HL-60/S4 treated with retinoic acid at 250 ng/mL for 4 days and 3 days (cell line): ENCODE measurements at regions not wholly inside any gene's neighbourhood (a gene's known extent, or its start where the extent isn't known, plus 50 kb on each side); places are given as distances from the start of the nearest gene placed in this dataset.

Experiments
- in situ Hi-C: fragments of 300-500 bp; cut with MboI; formaldehyde crosslinking; loops from 2 replicates; pipeline ENCODE4 v1.7.0; 2022; ENCODE audit warnings: low sequenced_read_pairs

DNA sequence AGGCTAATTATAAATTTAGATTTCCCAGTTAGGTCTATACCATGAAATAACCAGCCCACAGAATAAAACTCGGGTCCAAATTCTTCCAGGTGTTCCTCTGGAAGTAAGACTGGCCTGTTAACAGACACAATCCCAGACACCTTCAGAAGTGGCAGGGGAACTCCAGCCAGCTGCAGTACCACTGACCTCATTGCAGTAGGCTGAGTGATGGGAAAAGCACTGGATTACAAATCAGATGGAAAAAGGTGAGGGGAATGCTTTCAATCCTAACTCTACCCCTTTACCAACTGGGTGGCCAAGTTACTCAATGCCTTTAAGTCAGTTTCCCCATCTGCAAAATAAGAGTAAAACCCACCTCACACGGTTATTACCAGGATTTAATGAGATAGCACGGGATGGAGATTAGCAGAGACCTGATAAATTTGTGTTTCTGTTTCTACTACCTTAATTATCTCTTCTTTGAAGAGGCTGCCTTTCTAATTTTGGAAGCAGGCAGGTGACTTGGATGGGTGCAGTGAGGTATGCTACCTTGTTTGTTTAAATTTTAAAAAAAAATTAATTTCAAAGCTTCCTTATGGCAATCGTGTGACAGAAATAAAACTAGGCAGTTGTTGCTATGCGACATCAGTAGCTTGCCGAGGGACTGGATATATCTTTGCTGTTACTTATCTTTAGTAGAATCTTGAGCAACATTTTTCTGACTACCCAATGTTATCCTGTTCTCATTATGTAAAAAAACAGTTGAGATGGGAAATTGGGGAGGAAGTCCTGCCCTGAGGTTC lies 167.3 kb upstream of the GRIN2B start:
- in situ Hi-C loops = no loop called here

DNA sequence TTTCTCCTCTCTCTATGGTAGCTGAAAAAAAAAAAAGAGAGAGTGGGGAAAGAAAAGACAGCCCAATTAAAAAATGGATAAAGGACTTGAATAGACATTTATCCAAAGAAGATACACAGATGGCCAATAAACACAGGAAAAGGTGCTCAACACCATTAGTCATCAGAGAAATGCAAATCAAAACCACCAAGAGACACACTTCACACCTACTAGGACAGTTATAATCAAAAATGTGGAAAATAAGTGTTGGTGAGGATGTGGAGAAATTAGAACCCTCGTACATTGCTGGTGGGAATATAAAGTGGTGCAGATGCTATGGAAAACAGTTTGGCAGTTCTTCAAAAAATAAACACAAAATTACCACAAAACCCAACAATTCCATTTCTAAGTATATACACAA lies 172.4 kb upstream of the GRIN2B start:
- in situ Hi-C loops = loop anchor here (25.0 kb wide), 1 partner anchor 1242 kb away; no protein-coding TSS in a partner anchor

DNA sequence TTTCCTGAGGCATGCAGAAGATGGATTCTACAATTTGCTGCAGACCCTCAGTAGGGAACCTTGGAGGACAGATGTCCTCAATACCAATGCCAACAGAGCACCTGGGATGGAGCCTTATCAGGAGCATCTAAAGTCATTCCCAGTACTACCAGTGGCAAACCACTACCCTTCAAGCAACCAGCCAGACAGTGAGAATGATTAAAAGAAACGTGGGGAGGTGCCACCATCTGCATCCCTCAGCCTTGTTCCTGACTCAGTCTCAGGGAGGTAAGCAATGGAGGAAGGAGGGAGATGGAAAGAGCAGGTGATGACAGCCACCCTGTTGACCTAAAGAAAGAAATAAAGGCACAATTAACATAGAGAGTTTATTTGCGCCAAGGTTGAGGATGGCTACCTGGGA lies 175.2 kb upstream of the GRIN2B start:
- in situ Hi-C loops = loop anchor here (25.0 kb wide), 1 partner anchor 1244 kb away; no protein-coding TSS in a partner anchor

DNA sequence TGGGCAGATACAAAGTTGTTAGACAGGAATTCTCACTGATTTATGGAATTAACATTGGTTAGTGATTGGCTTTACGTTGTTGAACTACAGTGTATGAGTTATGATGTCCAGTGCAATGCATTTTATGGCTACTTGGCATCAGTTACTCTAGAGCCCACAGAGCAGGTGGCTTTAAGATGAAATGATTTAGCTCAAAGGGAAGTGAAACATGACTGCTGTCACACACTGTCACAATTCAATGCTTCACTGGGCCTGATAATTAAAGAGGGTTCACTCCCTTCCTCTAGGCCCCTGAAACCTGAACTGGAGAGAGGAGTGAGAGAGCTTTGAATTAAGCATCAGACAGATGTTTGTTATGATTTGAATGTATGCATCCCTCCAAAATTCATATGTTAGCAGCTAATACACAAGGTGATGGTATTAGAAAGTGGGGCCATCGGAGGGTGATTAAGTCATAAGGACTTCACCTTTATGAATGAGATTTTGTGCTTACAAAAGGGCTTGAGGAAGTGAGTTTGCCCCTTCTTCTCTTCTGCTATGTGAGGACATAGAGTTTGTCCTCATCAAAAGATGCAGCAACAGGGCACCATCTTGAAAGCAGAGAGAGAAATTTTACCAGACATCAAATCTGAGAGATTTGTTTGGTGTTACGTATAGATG lies 175.8 kb upstream of the GRIN2B start:
- in situ Hi-C loops = loop anchor here (25.0 kb wide), 1 partner anchor 1245 kb away; no protein-coding TSS in a partner anchor

DNA sequence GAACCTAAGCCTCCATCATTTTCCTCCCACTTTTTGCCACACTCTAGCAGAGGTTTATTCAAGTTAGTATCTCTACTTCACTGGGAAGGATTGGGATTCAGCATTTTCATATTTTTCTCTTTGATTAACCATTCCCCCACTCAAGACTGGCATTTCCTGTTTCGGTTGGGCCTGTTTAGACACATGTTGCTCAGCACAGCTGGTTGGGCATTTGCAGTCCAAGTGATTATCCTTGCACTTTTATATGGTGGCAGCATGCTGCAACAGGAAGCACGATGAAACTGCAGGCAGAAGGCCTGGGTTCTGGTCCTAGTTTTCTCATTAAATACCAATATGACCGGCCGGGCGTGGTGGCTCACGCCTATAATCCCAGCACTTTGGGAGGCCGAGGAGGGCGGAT lies 182.9 kb upstream of the GRIN2B start:
- in situ Hi-C loops = loop anchor here (25.0 kb wide), 1 partner anchor 1252 kb away; no protein-coding TSS in a partner anchor

DNA sequence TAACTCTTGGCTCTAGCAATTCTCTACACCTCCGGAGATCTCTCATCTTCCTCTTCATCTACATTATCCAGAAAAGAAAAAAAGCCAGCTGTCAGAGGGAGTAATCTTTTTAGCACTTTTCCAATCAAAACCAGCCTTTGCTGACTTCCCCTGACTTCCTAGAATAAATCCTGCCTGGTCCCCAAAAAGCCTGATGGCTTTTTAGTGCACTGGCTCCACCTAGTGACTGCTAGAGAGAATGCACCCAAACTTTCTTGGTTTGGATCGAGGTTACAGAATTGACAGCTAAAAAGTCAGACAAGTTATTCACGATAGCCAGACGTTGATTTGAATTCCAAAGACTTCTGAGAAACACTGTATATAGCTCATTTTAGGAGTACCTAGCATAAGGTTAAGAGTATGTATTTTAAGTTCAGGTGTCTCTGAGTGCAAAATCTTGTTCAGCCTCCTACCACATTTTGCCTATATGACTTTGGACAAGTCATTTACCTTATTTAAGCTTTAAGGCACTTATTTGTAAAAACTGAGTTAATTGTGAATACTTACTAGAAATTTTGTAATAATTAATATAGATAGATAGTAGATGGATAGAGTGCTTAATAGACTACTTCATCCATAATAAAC lies 185.7 kb upstream of the GRIN2B start:
- in situ Hi-C loops = loop anchor here (25.0 kb wide), 1 partner anchor 1255 kb away; no protein-coding TSS in a partner anchor

DNA sequence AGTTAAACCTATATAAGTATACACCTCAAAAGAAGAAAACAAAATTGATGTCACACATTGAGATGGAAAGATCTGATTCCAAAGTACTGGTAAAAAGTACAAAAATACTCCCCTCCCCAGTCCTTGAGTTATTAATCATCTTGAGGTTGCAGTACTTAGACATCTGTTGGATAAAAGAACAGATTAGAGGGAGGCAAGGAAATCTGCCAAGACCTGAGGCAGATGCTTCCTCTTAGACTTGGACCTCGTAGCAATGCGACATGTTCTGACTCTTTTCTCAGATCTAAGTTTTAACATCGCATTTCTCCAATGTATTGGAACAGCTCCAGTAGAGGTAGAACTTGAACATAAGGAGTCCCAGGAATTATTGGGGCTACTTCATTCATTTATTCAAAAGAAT lies 187.9 kb upstream of the GRIN2B start:
- in situ Hi-C loops = loop anchor here (25.0 kb wide), 1 partner anchor 1257 kb away; no protein-coding TSS in a partner anchor

DNA sequence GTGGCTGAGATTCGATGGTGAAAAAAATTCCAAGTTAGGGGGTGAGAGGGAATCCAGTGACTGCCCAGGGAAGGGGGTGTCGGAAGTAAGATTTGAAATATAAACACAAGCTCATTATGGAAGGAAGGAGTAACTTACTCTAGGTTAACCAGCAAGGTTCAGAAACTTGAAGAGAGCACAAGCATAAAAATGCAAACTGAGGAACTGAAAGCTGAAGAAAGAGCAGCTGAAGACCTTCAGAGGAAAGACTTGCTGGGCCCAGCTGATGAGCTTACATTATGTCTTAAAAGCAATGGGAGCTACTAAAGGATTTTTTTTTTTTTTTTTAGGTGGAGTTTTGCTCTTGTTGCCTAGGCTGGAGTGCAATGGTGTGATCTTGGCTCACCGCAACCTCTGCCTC lies 189.7 kb upstream of the GRIN2B start:
- in situ Hi-C loops = loop anchor here (25.0 kb wide), 1 partner anchor 1259 kb away; no protein-coding TSS in a partner anchor

DNA sequence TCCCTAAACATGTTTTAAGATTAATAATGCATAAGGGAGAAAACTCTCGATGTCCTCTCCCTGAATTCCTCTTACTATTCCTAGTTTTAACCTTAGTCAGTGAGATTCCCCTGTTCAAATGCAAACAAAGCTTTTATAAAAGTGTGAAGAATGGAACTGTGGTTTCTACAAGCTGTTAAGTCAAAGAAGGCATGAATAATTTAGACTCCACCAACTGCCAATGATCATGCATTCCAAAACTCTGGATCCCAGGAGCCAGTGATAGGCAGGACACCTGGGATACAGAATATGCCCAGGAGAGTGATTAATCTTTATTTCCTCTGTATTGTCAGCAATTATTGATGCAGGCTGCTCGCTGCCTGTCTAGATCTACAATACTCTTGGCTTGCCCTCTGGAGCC lies 190.3 kb upstream of the ATF7IP start:
- in situ Hi-C loops = no loop called here

DNA sequence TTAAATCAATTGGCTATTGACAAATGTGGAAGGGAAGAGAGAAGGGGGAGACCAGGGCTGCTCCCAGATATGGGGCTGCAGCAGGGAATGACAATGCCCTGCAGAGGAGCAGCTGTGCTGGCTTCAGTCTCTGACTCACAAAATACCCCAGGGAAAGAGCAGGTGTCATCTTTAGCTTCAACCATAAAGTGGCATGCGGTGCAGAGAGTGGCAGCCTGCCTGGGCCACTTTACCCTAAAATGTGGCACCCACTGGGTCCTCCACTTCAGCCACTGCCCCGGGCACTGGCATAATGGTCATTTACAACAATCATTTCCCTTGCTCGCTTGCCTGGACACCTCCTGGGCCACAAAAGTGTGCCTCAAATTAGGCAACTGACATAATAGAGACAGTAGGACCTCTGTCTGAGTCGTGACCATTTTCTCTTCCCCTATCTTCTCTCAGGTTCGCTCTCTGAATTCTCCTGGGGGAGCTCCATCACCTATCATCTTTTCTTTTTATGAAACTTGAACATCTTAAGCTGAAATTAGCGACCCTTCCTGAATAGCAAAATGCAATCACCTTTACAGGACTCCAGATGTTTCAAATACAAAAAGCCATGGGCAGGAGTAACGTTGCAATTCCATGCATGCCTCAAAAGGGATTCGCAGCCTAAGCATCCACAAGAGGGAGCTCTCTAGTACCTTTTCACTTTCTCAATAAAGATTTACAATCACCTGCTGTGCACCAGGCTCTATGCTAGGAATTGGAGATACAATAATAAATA lies 179.9 kb upstream of the ATF7IP start:
- in situ Hi-C loops = no loop called here

DNA sequence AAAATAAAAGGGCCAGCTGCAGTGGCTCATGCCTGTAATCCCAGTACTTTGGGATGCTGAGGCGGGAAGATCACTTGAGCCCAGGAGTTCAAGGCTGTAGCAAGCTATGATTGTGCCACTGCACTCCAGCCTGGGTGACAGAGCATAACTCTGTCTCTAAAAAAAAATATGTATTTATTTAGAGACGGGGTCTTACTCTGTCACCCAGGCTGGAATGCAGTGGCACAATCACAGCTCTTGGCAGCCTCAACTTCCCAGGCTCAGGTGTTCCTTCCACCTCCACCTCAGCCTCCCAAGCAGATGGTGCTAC lies 179.3 kb upstream of the ATF7IP start:
- in situ Hi-C loops = no loop called here

DNA sequence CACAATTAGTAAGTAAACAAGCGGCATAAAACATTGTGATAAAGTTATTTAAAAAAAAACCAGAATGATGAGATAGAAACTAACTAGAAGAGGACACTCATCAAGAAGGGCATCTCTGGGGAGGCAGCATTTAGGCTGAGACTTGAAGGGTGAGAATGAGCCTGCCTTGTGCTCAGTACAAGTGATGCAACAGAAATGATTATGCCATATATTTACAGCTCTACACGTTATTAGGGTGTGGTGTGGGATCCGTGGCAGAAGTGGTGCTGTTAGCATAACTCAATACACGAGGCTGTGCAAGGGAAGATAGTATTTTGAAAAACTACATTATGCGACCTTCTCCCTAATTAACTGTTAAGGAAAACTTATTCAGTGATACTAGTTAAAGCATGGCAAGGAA lies 178.5 kb upstream of the ATF7IP start:
- in situ Hi-C loops = no loop called here

DNA sequence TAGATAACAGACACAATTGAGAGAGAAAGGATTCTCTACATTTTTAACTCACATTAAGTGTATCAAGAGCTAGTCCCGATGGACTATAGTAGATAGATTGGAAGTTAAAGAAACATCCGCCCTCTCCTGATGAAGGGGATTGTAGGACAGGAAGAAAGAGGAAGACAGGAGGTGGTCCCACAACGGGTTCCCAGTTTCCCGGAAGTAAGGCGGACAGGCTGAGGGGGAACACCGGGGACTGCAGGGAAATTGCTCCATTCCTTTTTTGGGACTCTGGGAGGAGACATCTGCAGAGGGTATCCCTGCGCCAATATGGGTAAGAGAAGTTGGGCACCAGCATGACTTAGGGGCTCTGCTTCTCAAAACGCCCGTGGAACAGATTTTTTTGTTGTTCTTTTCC lies 177.5 kb upstream of the ATF7IP start:
- in situ Hi-C loops = no loop called here

DNA sequence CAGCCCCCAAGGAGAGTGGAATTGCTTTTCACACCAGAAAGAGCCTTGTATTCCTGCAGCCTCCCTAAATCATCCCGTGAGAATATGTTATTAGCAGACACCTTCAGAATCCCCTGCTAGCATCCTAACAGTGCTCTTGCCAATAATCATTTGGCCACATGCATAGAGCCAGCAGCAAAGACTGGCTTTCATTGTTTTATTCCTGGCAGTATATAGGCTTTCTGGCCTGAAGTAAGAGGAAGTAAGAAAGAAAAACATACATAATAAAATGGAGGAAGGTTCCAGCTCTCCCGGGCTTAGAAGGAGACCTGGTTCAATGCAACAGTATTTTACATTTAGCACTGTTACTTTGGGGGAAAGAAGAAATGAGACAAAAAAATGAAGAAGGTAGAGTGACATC lies 176.7 kb upstream of the ATF7IP start:
- in situ Hi-C loops = no loop called here

DNA sequence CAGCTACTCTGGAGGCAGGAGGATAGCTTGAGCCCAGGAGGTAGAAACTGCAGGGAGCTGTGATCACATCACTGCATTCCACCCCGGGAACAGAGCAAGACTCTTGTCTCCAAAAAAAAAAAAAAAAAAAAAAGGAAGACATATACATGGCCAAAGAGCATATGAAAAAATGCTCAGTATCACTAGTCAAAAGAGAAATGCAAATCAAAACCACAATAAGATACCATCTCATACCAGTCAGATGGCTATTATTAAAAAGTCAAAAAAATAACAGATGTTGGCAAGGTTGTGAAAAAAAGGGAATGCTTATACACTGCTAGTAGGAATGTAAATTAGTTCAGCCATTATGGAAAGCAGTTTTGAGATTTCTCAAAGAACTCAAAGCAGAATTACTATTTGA lies 174.8 kb upstream of the ATF7IP start:
- in situ Hi-C loops = no loop called here

DNA sequence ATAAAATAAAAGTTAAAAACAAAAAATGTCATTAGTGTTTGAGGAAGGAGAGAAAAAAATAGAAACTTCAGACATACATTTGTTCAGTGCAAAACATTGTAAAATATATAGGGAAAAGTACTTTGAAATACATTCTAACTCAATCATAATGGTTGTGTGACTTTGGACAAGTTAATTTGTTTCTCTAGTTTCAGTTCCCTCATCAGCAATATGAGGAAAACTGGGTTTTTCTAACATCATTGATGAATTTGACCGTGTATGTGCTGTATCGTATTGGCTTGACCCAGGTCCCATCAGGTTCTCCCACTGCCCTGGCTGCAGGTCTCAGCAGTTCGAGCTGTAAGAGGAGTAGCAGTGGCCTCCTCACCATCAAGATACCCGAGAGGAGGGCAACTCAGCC lies 173.9 kb upstream of the ATF7IP start:
- in situ Hi-C loops = no loop called here

DNA sequence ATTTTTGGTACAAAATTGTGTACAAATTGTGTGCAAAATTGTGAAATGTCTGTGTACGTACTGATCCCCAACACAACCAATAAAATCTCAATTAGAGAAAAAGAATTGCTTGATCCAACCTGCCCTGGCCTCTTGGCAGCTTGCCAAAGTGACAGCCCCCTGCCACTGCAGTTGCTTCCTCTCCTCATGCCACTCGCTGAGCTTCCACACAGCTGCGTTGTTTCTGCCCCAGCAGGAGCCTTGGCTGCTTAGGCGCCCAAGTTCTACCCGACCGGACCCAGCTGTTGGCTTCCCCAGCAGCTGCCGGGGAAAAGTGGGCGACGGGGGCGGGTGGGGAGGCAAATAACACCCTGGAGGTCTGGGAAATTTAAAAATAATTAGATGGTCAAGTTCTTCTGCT lies 171.8 kb upstream of the ATF7IP start:
- in situ Hi-C loops = no loop called here

DNA sequence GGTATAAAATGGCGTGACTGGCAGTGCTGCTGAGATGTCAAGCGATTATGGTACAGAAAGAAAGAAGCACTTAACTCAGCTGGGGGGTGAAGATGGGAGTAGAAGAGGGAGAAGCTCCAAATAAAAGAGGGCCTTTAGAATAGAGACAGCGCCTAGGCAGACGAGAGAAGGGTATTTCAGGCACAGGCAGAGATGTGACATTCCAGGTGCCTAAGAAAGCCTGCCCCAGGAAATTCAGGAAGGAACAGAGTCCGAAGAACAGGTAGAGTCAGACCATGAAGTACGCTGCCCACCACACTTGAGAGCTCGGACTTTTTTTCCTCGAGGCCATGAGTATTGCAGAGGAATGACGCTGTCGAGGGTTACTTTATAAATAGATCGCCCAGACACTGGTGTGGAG lies 170.9 kb upstream of the ATF7IP start:
- in situ Hi-C loops = no loop called here

DNA sequence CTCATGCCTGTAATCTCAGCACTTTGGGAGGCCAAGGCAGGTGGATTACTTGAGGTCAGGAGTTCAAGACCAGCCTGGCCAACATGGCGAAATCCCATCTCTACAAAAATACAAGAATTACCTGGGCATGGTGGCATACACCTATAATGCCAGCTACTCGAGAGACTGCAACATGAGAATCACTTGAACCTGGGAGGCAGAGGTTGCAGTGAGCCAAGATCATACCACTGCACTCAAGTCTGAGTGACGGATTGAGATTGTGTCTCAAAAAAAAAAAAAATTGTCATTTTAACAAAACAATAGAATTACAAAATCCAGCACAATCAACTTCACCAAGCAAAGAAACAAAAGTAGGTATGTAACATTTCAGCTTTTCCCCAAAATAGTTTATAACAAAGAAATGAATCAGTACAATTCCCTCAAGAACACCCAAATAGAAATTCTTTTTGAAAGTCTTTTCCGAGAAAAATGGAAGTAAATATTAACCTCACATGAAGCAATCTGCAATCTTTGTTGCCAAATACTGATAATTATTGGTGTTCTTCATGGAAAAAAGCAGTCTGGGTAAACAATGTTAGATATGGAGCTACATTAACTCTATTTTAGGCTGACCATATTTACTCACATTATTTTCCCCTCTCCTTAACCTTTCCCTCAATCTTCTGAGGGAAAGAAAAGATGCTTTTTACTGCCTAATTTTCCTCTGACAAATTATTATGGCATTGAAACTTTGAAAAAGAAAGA lies 165.9 kb upstream of the ATF7IP start:
- in situ Hi-C loops = no loop called here

DNA sequence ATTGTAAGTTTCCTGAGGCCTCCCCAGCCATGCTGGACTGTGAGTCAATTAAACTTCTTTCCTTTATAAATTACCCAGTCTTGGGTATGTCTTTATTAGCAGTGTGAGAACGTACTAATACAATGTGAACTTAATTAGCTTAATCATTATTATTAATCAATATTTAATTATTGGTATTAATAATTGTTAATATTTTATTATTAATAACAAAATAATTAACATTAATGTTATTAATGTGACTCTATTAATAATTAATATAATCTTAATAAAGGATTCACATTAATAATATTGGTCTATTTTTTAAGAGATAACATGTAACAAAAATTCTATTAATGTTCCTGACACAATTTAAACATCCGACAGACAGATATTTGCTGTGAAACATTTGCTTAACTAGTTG lies 164.9 kb upstream of the ATF7IP start:
- in situ Hi-C loops = no loop called here
